HepG2 (cell line): ENCODE measurements at regions not wholly inside any gene's neighbourhood (a gene's known extent, or its start where the extent isn't known, plus 50 kb on each side); places are given as distances from the start of the nearest gene placed in this dataset.
"Not testable (repeated sequence)": the region's sequence is repeated elsewhere in the genome, so short reads cannot be mapped to it uniquely, and the experiment has no call there.

Experiments
- ARID3A ChIP-seq: IDR thresholded peaks from 2 replicates; pipeline ENCODE4 v1.6.1; 2012; ENCODE audit warnings: low read depth, low read length, improper control_type of control experiment
- CREB1 ChIP-seq, 2 experiments: fragments of 450-650 bp in 1 of 2; IDR thresholded peaks; 2 replicates each; pipeline ENCODE4 v1.6.1; 2016 to 2017; ENCODE audit warnings: control low read depth in 1 of 2, mild to moderate bottlenecking in 1 of 2, missing compliant biosample characterization in 1 of 2, missing genetic modification characterization in 1 of 2
- CTCF ChIP-seq: sonication (generic); formaldehyde crosslinking; IDR thresholded peaks from 2 replicates; pipeline ENCODE4 v1.5.0; 2020; ENCODE audit warnings: mild to moderate bottlenecking, missing genetic modification reagents, moderate library complexity
- EP300 ChIP-seq, 3 experiments: sonication (generic) in 1 of 3; formaldehyde crosslinking in 1 of 3; IDR thresholded peaks; 2 replicates each; pipeline versions ENCODE4 v1.5.1 to v1.6.1; 2011 to 2020; ENCODE audit warnings: low read depth in 2 of 3, low read length in 2 of 3, borderline replicate concordance in 1 of 3, improper control_type of control experiment in 1 of 3, mild to moderate bottlenecking in 1 of 3, missing genetic modification reagents in 1 of 3, moderate library complexity in 1 of 3
- FOXJ3 ChIP-seq: sonication (generic); formaldehyde crosslinking; IDR thresholded peaks from 2 replicates; pipeline ENCODE4 v1.4.0; 2020; ENCODE audit warnings: missing genetic modification reagents, mild to moderate bottlenecking, borderline replicate concordance
- POLR2AphosphoS5 ChIP-seq: IDR thresholded peaks from 2 replicates; pipeline ENCODE4 v1.6.1; 2012; ENCODE audit warnings: low read depth, low read length
- RAD21 ChIP-seq: fragments of 450-650 bp; formaldehyde crosslinking; IDR thresholded peaks from 2 replicates; pipeline ENCODE4 v1.5.0; 2020; ENCODE audit warnings: mild to moderate bottlenecking
- REST ChIP-seq, 2 experiments: IDR thresholded peaks; 2 replicates each; pipeline ENCODE4 v1.6.1; 2011 to 2012; ENCODE audit warnings: low read length in 2 of 2, borderline replicate concordance in 1 of 2, low read depth in 1 of 2, mild to moderate bottlenecking in 1 of 2, moderate library complexity in 1 of 2
- TAF1 ChIP-seq: sonication (generic); formaldehyde crosslinking; IDR thresholded peaks from 2 replicates; pipeline ENCODE4 v1.4.0; 2020; ENCODE audit warnings: missing genetic modification reagents
- ZBTB21 ChIP-seq: sonication (generic); formaldehyde crosslinking; IDR thresholded peaks from 2 replicates; pipeline ENCODE4 v1.4.0; 2020; ENCODE audit warnings: missing genetic modification reagents
- ZNF274 ChIP-seq: sonication (generic); formaldehyde crosslinking; IDR thresholded peaks from 2 replicates; pipeline ENCODE4 v1.5.1; 2020; ENCODE audit warnings: mild to moderate bottlenecking, missing genetic modification reagents
- ZNF552 ChIP-seq: sonication (generic); formaldehyde crosslinking; IDR thresholded peaks from 2 replicates; pipeline ENCODE4 v1.9.0; 2022; ENCODE audit warnings: missing genetic modification reagents, mild to moderate bottlenecking, borderline replicate concordance

GRCh38 chrY:22605658-22606057, 202.4 kb downstream of the RBMY1J start:
- TF ChIP-seq CTCF (CRISPR knock-in tag); ZNF274 (CRISPR knock-in tag); FOXJ3; CREB1 (IDR thresholded peaks at IDR 0.05); CREB1 (CRISPR knock-in tag; IDR thresholded peaks at IDR 0.05); TAF1 (CRISPR knock-in tag); EP300 (IDR thresholded peaks at IDR 0.05; ENCODE audit: low read depth in 2 of 2, low read length in 2 of 2); EP300 (CRISPR knock-in tag; IDR thresholded peaks at IDR 0.05; ENCODE audit: borderline replicate concordance); POLR2AphosphoS5; RAD21 (CRISPR knock-in tag); REST (IDR thresholded peaks at IDR 0.05; ENCODE audit: borderline replicate concordance in 1 of 2, low read depth in 1 of 2, low read length in 2 of 2); ZNF552 (CRISPR knock-in tag); ARID3A; ZBTB21 (CRISPR knock-in tag): not testable (repeated sequence)
